HG02981 (cell line): ENCODE measurements at regions not wholly inside any gene's neighbourhood (a gene's known extent, or its start where the extent isn't known, plus 50 kb on each side); places are given as distances from the start of the nearest gene placed in this dataset.

Experiments
- ATAC-seq: cut with Tn5 transposase; IDR thresholded peaks from one replicate; pipeline ENCODE4 v1.9.1; 2021; ENCODE audit warnings: mild to moderate bottlenecking, moderate library complexity; ENCODE audit not compliant: unreplicated experiment

- no peak for ATAC-seq
These were observed 155.9 kb downstream of the ZNF281 start for GRCh38 chr1:200253774-200254495.

GRCh38 chr1:200252531-200252930, 157.3 kb downstream of the ZNF281 start:
- ATAC-seq = no peak

GRCh38 chr1:200250469-200250868, 159.4 kb downstream of the ZNF281 start:
- ATAC-seq = no peak

- no peak for ATAC-seq
These were observed 161.3 kb downstream of the ZNF281 start for GRCh38 chr1:200248541-200248940.

GRCh38 chr1:200247518-200247917, 162.3 kb downstream of the ZNF281 start:
- ATAC-seq = no peak

- ATAC-seq = no peak
These were observed 164.4 kb downstream of the ZNF281 start for GRCh38 chr1:200245473-200245872.

- ATAC-seq = no peak
These were observed 166.8 kb downstream of the ZNF281 start for GRCh38 chr1:200243042-200243437.

GRCh38 chr1:200242110-200243041, 167.5 kb downstream of the ZNF281 start:
- no peak for ATAC-seq

- ATAC-seq = no peak
These were observed 169.2 kb downstream of the ZNF281 start for GRCh38 chr1:200240656-200241055.

- no peak for ATAC-seq
These were observed 171.5 kb downstream of the ZNF281 start for GRCh38 chr1:200238311-200238710.

- ATAC-seq = no peak
These were observed 172.8 kb downstream of the ZNF281 start for GRCh38 chr1:200237066-200237465.

- ATAC-seq = no peak
These were observed 174.9 kb downstream of the ZNF281 start for GRCh38 chr1:200234938-200235337.

GRCh38 chr1:200233393-200233792, 176.4 kb downstream of the ZNF281 start:
- no peak for ATAC-seq

GRCh38 chr1:200231787-200232231, 178.0 kb downstream of the ZNF281 start:
- ATAC-seq = no peak

- ATAC-seq = no peak
These were observed 179.2 kb downstream of the ZNF281 start for GRCh38 chr1:200230671-200231070.

GRCh38 chr1:200228486-200228885, 181.3 kb downstream of the ZNF281 start:
- no peak for ATAC-seq

GRCh38 chr1:200228081-200228480, 181.8 kb downstream of the ZNF281 start:
- ATAC-seq = no peak
